ENCODE measurements at regions not wholly inside any gene's neighbourhood (a gene's known extent, or its start where the extent isn't known, plus 50 kb on each side); places are given as distances from the start of the nearest gene placed in this dataset.
"Not testable (repeated sequence)": the region's sequence is repeated elsewhere in the genome, so short reads cannot be mapped to it uniquely, and the experiment has no call there.

GRCh38 chr10:77740396-77740795 is 102.8 kb upstream of the KCNMA1 start:
- not testable (repeated sequence) for DNase-seq

- no peak for DNase-seq
Measured at GRCh38 chr10:77738496-77739158, 101.0 kb upstream of the KCNMA1 start.

GRCh38 chr10:77737608-77738007 is 100.0 kb upstream of the KCNMA1 start:
- DNase-seq = no peak

- DNase-seq = not testable (repeated sequence)
Measured at GRCh38 chr10:77735136-77735535, 97.5 kb upstream of the KCNMA1 start.

GRCh38 chr10:77732213-77733003 is 94.8 kb upstream of the KCNMA1 start:
- DNase-seq = no peak

- no peak for DNase-seq
Measured at GRCh38 chr10:77727481-77727880, 89.9 kb upstream of the KCNMA1 start.

- no peak for DNase-seq
Measured at GRCh38 chr10:77726732-77727131, 89.1 kb upstream of the KCNMA1 start.

GRCh38 chr10:77726301-77726700 is 88.7 kb upstream of the KCNMA1 start:
- no peak for DNase-seq

- no peak for DNase-seq
Measured at GRCh38 chr10:77724820-77725219, 87.2 kb upstream of the KCNMA1 start.

- no peak for DNase-seq
Measured at GRCh38 chr10:77723376-77723775, 85.8 kb upstream of the KCNMA1 start.

- not testable (repeated sequence) for DNase-seq
Measured at GRCh38 chr10:77722956-77723355, 85.3 kb upstream of the KCNMA1 start.

- no peak for DNase-seq
Measured at GRCh38 chr10:77721815-77722214, 84.2 kb upstream of the KCNMA1 start.

GRCh38 chr10:77718957-77719356 is 81.3 kb upstream of the KCNMA1 start:
- no peak for DNase-seq

- DNase-seq = not testable (repeated sequence)
Measured at GRCh38 chr10:77718312-77718711, 80.7 kb upstream of the KCNMA1 start.

- no peak for DNase-seq
Measured at GRCh38 chr10:77717336-77717735, 79.7 kb upstream of the KCNMA1 start.

GRCh38 chr10:77716458-77717317 is 79.1 kb upstream of the KCNMA1 start:
- peak; percentile 25 for DNase-seq

- DNase-seq = no peak
Measured at GRCh38 chr10:77715536-77715935, 77.9 kb upstream of the KCNMA1 start.

GRCh38 chr10:77715088-77715487 is 77.5 kb upstream of the KCNMA1 start:
- DNase-seq = no peak

GRCh38 chr10:77713521-77714280 is 76.1 kb upstream of the KCNMA1 start:
- peak; percentile 27 for DNase-seq

GRCh38 chr10:77712207-77712606 is 74.6 kb upstream of the KCNMA1 start:
- DNase-seq = no peak

GRCh38 chr10:77711683-77712049 is 74.1 kb upstream of the KCNMA1 start:
- DNase-seq = no peak
